HCEC 1CT (cell line): ENCODE measurements at regions not wholly inside any gene's neighbourhood (a gene's known extent, or its start where the extent isn't known, plus 50 kb on each side); places are given as distances from the start of the nearest gene placed in this dataset.
"Not testable (repeated sequence)": the region's sequence is repeated elsewhere in the genome, so short reads cannot be mapped to it uniquely, and the experiment has no call there.

ENCODE experiments used
- DNase-seq: peaks from one replicate; pipeline ENCODE4 v3.0.0-alpha.2; 2017

- not testable (repeated sequence) for DNase-seq
Observed at GRCh38 chr7:49100908-49101740, 176.8 kb downstream of the CDC14C start.

- DNase-seq, result no peak
Observed at GRCh38 chr7:49102411-49102810, 178.1 kb downstream of the CDC14C start.

- no peak for DNase-seq
Observed at GRCh38 chr7:49111706-49112105, 187.4 kb downstream of the CDC14C start.

GRCh38 chr7:49112222-49112621, 187.9 kb downstream of the CDC14C start:
- no peak for DNase-seq

GRCh38 chr7:49112647-49113046, 188.3 kb downstream of the CDC14C start:
- DNase-seq, result no peak

- DNase-seq, result no peak
Observed at GRCh38 chr7:49119706-49120105, 195.4 kb downstream of the CDC14C start.

- no peak for DNase-seq
Observed at GRCh38 chr7:49125246-49125645, 200.9 kb downstream of the CDC14C start.

GRCh38 chr7:49127359-49127913, 203.1 kb downstream of the CDC14C start:
- DNase-seq, result no peak

- DNase-seq, result no peak
Observed at GRCh38 chr7:49137978-49138377, 213.6 kb downstream of the CDC14C start.

- no peak for DNase-seq
Observed at GRCh38 chr7:49150486-49150885, 226.1 kb downstream of the CDC14C start.

GRCh38 chr7:49151146-49151545, 226.8 kb downstream of the CDC14C start:
- DNase-seq, result no peak

GRCh38 chr7:49158321-49158720, 234.0 kb downstream of the CDC14C start:
- DNase-seq, result no peak

GRCh38 chr7:49159536-49159935, 235.2 kb downstream of the CDC14C start:
- no peak for DNase-seq

GRCh38 chr7:49166441-49166840, 242.1 kb downstream of the CDC14C start:
- DNase-seq, result no peak

GRCh38 chr7:49172639-49173038, 248.3 kb downstream of the CDC14C start:
- DNase-seq, result no peak

GRCh38 chr7:49174396-49174795, 250.0 kb downstream of the CDC14C start:
- DNase-seq, result no peak

GRCh38 chr7:49187543-49188268, 263.4 kb downstream of the CDC14C start:
- no peak for DNase-seq

GRCh38 chr7:49228426-49229098, 304.2 kb downstream of the CDC14C start:
- no peak for DNase-seq

GRCh38 chr7:49229246-49229645, 304.9 kb downstream of the CDC14C start:
- no peak for DNase-seq

- DNase-seq, result no peak
Observed at GRCh38 chr7:49243521-49243920, 319.2 kb downstream of the CDC14C start.

GRCh38 chr7:49244543-49244942, 320.2 kb downstream of the CDC14C start:
- DNase-seq, result no peak

- DNase-seq, result no peak
Observed at GRCh38 chr7:49245062-49245461, 320.7 kb downstream of the CDC14C start.

GRCh38 chr7:49247759-49248158, 323.4 kb downstream of the CDC14C start:
- no peak for DNase-seq
